PFSK-1 (cell line): ENCODE measurements at regions not wholly inside any gene's neighbourhood (a gene's known extent, or its start where the extent isn't known, plus 50 kb on each side); places are given as distances from the start of the nearest gene placed in this dataset.

Source experiments
- FOXP2 ChIP-seq: optimal IDR thresholded peaks from 2 replicates; pipeline ENCODE3; 2011; ENCODE audit warnings: borderline replicate concordance, control low read depth, inconsistent platforms; ENCODE audit not compliant: insufficient read depth; ENCODE audit errors: extremely low read length, extremely low read depth
- POLR2AphosphoS5 ChIP-seq: IDR thresholded peaks from 2 replicates; pipeline ENCODE4 v1.6.1; 2012; ENCODE audit warnings: low read depth, mild to moderate bottlenecking, control low read depth, low read length, moderate library complexity
- SIN3A ChIP-seq: IDR thresholded peaks from 2 replicates; pipeline ENCODE4 v1.6.1; 2012; ENCODE audit warnings: mild to moderate bottlenecking, low read length, moderate library complexity, borderline replicate concordance; ENCODE audit not compliant: insufficient read depth
- TAF1 ChIP-seq: IDR thresholded peaks from 2 replicates; pipeline ENCODE4 v1.6.1; 2012; ENCODE audit warnings: low read length, control low read depth, borderline replicate concordance; ENCODE audit not compliant: insufficient read depth
- TF ChIP-seq, protein P1 (sequence below), 2 experiments: IDR thresholded peaks; 2 replicates each; pipeline versions ENCODE4 v1.6.1 to v1.8.0; 2011 to 2012; ENCODE audit warnings: low read depth in 2 of 2, low read length in 2 of 2, control low read depth in 1 of 2, inconsistent platforms in 1 of 2, mild to moderate bottlenecking in 1 of 2, moderate library complexity in 1 of 2; ENCODE audit not compliant: insufficient read depth in 1 of 2

DNA sequence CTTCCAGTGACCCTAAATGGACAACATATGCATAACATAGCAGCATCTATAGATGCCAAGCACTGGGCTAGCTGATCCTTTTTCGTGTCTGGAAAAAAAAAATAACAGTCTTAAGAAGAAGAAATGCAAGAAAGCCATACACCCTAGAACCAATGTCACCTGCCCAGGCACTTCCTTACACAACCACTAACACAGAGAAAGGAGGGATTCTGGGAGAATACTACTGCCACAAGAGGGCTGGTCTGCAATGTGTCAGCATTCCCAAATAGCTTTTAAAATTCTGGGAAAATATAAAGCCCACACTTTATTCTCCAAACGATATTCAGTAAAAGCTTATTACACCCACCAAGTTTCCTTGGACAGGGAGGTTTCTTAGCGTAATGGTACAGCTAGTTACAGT lies 271.2 kb downstream of the TBL1XR1 start:
- TF ChIP-seq SIN3A, result no peak
- no peak for TF ChIP-seq FOXP2
- no peak for TF ChIP-seq POLR2AphosphoS5
- TF ChIP-seq TAF1, result no peak
- TF ChIP-seq, protein P1, sequence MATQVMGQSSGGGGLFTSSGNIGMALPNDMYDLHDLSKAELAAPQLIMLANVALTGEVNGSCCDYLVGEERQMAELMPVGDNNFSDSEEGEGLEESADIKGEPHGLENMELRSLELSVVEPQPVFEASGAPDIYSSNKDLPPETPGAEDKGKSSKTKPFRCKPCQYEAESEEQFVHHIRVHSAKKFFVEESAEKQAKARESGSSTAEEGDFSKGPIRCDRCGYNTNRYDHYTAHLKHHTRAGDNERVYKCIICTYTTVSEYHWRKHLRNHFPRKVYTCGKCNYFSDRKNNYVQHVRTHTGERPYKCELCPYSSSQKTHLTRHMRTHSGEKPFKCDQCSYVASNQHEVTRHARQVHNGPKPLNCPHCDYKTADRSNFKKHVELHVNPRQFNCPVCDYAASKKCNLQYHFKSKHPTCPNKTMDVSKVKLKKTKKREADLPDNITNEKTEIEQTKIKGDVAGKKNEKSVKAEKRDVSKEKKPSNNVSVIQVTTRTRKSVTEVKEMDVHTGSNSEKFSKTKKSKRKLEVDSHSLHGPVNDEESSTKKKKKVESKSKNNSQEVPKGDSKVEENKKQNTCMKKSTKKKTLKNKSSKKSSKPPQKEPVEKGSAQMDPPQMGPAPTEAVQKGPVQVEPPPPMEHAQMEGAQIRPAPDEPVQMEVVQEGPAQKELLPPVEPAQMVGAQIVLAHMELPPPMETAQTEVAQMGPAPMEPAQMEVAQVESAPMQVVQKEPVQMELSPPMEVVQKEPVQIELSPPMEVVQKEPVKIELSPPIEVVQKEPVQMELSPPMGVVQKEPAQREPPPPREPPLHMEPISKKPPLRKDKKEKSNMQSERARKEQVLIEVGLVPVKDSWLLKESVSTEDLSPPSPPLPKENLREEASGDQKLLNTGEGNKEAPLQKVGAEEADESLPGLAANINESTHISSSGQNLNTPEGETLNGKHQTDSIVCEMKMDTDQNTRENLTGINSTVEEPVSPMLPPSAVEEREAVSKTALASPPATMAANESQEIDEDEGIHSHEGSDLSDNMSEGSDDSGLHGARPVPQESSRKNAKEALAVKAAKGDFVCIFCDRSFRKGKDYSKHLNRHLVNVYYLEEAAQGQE (IDR thresholded peaks at IDR 0.05; ENCODE audit: insufficient read depth in 1 of 2, low read depth in 2 of 2, low read length in 2 of 2), result no peak

DNA sequence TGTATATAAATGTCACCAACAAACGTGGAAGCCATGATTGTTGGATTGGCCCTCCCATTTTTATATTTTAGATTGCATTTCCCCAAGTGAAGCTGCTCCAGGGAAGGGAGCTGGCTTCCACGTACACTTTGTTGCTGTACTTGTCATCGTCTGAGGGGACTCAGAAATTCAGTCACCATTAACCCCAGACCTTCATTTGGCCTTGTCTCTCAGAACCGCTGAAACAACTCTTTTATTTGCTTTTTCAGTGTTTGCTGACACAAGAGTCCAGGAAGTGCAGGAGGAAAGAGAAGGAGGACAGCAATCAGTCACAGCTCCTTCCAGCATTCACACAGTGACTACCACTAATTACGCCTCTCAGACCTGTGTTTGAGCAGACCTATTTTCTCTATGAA lies 276.5 kb downstream of the TBL1XR1 start:
- TF ChIP-seq TAF1 (no peak), POLR2AphosphoS5 (no peak), FOXP2 (no peak), SIN3A (no peak)
- TF ChIP-seq, protein P1 (IDR thresholded peaks at IDR 0.05; ENCODE audit: insufficient read depth in 1 of 2, low read depth in 2 of 2, low read length in 2 of 2), result no peak

DNA sequence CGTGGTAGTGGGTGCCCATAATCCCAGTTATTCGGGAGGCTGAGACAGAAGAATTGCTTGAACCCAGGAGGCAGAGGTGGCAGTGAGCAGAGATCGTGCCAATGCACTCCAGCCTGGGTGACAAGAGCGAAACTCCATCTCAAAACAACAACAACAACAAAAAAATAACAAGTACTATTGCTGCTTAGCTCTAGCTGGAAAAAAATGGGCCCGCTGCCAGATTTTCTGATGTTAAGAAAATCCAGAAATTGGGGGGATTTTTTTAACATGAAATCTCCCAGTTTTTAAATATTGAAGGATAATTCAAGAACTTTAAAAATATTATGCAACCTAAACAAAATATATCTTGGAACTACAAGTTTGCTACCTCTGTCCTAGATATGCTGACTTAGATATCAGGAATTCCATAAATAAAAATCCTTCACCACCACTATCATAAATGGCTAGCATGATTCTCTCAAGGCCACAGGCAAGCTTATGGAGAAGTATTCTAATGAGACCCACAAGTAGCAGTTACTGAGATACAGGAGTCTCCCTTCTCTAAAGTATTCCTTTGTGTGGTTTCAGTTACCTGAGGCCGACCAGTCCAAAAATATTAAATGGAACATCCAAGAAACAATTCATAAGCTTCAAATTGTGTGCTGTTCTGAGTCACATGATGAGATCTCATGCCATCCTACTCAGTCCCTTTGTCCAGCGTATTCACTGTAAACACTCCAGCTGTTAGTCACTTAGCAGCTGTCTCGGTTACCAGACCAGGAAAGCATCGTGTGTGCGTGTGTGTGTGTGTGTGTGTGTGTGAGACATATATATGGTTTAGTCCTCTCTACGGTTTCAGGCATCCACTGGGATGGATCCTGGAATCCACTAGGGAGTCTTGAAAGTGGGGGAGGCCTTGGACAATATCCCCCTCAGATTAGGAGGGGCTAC lies 277.2 kb downstream of the TBL1XR1 start:
- TF ChIP-seq FOXP2 (peak; percentile 55), POLR2AphosphoS5 (no peak)

- TF ChIP-seq TAF1, result no peak
- TF ChIP-seq SIN3A, result no peak
- TF ChIP-seq, protein P1 (IDR thresholded peaks at IDR 0.05; ENCODE audit: insufficient read depth in 1 of 2, low read depth in 2 of 2, low read length in 2 of 2), result no peak
- TF ChIP-seq FOXP2, result no peak
- no peak for TF ChIP-seq POLR2AphosphoS5
Observed at GRCh38 chr3:176916777-176917176, 280.5 kb downstream of the TBL1XR1 start.

- TF ChIP-seq POLR2AphosphoS5 (no peak), SIN3A (no peak), FOXP2 (no peak), TAF1 (no peak)
- TF ChIP-seq, protein P1 (IDR thresholded peaks at IDR 0.05; ENCODE audit: insufficient read depth in 1 of 2, low read depth in 2 of 2, low read length in 2 of 2), result no peak
Observed at GRCh38 chr3:176914764-176915163, 282.5 kb downstream of the TBL1XR1 start.
